A204.1 (cell line): ENCODE measurements at regions not wholly inside any gene's neighbourhood (a gene's known extent, or its start where the extent isn't known, plus 50 kb on each side); places are given as distances from the start of the nearest gene placed in this dataset.

Experiments
- FAIRE-seq: peaks from 2 replicates; lab custom pipeline; 2012; peaks lifted over from hg19 to GRCh38; lab: Jason Lieb, UNC

DNA sequence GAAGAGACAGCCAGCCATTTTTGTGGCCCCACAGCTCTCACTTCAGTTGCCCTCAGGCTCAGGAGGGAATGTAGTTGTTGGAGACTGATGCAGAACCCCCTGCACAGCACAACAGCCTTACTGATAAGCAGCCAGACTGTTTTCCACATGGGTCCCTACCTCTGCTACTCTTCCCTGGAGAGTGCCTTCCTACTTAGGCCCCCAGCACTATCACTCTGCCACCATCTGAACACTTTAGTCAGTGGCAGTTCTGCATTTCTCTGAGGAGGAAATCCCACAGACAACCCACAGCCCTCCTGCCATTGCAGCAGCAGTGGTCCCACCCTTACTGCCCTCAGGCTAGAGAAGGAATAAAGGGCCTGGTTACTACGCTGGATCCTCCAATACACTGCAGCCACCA, 61.8 kb upstream of the PTPRD start:
- no peak for FAIRE-seq

DNA sequence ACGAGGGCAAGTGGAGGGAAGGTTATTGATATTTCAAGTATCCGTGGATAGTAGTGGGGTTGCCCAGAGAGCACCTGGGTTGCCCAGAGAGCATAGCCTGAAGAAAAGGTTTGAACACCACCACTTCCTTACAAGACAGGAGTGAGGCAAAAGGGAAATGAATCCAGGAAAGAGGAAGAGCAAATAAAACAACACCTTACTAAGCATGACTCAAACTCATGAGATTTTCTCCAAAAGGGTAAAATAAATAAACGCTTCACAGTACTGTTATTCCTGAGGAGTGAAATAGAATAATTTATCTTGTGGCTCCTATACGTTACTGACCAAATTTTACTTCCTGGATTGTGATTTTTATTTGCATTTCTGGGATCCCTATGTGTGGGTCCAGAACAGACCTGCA, 65.2 kb upstream of the PTPRD start:
- no peak for FAIRE-seq

DNA sequence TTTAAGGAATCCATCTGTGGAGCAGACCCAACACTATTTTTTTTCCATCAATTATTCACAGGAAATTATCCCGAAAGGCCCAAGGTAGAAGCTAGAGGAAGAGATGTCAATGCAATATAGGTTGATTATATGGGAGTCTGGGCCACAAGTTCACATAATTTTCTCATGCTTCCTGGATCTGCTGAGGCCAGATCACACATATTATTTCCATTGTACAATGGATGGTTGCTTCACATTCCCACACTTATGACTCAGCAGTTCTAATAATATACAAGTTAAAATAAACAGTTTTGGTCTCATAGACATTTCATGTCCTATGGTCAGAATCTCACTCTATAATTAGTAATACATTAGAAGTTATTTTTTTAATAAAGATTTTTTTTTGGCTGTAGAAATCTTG, 66.0 kb upstream of the PTPRD start:
- no peak for FAIRE-seq

DNA sequence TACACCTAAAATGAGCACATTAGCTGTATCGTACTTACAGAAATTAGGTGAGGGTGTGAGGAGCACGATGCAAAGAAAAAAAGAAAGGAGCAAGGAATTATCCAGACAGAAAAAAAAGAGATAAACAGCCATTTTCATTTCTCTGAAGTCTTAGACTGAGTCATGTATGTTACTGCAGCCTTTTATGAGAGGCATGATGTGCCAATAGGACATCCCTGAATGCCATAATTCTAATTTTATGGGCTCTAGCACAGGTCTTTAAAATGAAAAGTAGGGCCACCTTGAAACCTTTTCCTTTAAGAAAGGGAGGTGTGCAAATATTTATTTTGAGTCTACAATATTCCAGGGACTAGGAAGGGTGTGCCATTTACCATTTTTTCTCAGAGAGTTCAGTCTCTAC, 74.1 kb upstream of the PTPRD start:
- FAIRE-seq = no peak

DNA sequence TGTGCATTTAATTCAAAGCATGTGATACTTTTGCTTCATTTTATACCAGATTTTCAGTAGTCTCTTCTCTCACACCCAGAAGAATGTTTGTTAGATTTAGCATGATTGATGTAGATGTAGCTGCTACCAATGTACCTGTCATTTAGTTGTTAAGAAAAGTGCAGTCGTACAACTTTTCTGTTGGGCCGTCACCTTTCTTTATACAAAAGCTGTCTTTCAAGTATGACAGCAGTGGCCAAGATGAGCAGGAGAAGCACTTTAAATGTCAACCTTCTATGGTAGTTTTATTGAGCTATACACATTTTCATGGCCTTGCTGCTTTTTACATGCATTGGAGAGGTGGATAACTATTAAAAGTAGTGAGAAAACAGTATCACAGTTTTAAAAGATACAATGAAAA, 77.7 kb upstream of the PTPRD start:
- no peak for FAIRE-seq

DNA sequence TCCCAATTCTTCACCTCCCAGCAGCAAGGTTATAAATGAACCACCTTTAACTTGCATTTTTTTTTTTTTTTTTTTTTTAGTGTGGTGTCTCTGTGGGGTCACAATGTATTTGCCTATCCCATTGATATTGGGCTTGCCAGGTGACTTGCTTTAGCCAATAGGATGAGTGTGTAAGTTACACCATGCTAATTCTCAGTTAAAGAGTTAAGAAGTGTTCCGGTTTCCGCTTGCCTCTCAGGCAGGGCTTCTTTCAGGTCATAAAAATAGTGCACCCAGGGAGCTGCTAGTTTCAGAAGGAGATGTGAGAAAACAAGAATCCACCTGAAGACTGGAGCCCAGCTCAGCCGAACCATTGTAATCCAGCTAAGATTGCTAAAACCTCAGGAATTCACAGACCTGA, 84.2 kb upstream of the PTPRD start:
- no peak for FAIRE-seq

DNA sequence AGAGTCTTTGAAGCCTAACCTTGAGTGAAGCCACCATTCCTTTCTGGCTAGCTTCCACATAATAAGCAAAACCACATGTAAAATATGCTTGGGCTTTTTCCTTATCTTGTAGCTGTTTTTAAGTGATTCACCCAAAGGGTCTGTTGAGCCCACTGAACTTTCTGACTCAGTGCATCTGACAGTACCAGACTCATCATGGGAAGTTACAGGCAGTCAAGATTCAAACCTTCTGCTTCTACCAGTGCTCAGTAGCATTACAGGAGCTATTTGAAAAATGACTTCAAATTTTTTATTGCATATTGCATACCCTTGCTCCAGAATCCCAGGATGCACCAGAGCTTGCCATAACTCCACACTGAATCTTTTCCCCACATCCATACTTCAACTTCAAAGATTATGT, 87.5 kb upstream of the PTPRD start:
- no peak for FAIRE-seq

DNA sequence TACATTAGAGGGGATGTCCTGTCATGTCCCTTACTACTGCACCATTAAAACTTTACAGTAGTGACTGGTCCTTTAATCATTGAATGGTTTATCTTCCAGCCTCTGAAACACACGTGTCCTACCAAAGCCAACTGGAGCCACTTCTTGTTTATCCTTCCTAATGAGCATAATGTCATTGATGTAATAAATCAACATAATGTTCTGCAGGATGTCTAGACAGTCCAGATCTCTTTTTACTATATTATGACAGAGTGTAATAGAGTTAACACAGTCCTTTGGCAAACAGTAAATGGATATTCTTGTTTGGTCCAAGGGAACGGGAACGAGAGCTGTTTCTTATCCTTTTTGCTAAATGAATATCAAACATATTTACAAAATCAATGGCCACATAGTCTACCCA, 88.1 kb upstream of the PTPRD start:
- FAIRE-seq = no peak

DNA sequence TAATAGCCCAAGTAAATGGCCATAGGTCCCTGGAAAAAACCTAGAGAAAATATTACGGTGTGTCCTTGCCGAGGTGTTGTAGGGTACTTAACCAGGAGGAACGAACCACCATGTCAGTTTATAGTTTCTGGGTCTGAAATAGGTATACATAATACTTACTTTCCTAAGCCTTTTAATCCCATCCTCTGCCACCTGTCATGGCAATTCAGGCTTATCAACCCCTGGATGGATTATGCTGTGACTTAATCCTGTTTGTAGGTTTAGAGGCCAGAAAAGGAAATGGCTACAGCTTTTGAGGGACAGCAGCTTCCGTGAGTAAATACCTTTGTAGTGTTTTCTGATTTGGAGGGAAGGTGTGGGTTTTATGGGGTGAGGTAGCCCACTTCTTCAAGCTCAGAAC, 89.1 kb upstream of the PTPRD start:
- no peak for FAIRE-seq

DNA sequence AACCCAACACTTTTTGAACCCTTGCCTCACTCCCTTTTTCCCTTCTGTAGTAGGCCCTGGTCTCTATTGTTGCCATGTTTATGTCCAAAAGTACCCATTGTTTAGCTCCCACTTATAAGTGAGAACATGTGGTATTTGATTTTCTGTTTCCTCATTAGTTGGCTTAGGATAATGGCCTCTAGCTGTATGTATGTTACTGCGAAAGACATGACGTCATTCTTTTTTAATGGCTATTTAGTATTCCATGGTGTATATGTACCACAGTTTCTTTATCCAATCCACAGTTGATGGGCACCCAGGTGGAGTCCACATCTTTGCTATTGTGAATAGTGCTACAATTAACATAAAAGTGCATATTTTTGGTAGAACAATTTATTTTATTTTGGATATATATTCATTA, 90.3 kb upstream of the PTPRD start:
- FAIRE-seq = no peak

DNA sequence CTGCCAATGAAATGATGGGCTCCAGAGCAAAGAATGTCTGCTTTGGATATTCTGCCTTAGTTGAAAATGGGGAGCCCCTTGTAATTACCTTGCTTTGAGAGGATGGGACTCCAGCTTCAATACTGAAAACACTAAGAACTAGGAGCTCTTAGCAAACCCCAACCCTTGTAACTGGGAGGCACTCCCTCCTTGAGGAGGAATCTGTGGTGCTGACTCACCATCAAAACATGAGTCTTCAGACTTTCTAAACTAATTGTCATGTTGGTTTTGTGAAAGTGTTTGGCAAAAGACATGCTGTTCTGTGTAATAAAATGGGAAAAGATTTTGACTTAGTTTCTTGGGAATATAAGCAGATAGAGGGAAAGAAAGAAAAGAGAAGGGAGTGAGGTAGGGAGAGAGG, 91.9 kb upstream of the PTPRD start:
- FAIRE-seq = no peak

DNA sequence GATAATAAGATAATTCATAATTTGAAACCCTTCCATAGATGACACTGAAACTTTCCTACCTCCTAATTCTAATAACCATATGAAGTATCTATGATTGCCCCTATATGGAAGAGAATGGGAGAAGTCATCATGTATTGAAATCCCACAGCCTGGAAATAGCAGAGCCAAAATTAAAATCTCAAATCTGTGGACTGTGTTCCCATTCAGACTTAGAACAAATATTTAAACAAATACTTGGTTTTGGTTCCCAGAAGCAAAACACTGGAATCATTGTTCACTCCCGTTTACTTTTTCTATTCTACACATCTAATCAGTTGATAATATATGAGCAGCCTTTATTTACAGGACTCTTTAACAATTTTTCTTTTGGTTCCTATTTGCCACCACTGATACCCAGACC, 92.6 kb upstream of the PTPRD start:
- no peak for FAIRE-seq

DNA sequence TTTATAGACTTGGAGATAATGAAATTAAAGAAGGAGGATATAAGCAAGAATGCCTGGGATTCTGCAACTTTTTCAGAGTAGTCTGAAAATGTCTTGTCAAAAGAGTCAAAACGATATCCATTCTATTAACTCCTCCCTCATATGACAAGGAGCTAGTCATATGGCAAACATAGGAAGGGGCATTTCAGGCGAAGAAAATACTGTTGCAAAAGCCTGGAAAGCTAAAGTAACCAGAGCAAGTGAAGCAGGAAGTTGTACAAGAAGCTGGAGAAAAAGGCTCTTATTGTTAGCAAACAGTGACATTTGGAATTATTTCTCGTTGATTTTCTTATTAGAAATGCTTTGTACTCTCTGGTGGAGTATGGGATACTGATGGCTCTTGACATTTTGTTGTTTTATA, 94.0 kb upstream of the PTPRD start:
- no peak for FAIRE-seq

DNA sequence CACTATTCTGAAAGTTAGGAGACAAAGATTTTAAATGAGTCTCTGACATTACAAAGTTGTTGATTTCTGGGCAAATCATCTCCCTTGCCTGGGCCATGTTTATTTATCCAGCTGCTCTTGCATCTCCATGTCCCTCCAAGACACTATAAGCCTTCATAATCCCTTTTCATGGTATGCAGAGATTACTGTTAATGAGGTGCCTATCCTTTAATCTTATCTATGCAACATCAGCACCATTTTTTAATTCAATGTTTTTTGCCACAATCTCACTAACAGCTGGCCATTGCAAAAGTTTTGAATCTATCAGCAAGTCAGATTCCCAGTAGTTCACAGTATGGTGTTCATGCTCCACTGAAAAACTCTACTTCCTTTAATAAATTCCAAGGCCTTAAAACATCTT, 108.5 kb upstream of the PTPRD start:
- FAIRE-seq = no peak

DNA sequence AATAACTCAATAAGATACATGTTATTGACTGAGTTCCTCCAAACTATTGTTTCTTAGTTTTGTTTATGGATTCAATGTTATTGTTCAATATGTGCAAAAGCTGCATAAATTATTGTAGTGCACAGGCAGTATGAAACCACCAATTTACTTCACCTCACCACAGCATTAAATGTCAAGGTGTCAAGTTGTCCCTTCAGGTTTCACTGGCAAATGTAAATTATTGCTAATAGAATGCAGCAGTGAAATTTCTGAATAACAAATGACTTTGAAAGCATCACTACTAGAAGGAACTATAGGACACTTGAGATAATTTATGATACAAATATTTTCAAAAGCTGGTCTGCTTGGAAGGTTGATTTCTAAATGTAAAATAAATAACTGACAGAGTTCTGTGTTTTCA, 116.4 kb upstream of the PTPRD start:
- FAIRE-seq = no peak

DNA sequence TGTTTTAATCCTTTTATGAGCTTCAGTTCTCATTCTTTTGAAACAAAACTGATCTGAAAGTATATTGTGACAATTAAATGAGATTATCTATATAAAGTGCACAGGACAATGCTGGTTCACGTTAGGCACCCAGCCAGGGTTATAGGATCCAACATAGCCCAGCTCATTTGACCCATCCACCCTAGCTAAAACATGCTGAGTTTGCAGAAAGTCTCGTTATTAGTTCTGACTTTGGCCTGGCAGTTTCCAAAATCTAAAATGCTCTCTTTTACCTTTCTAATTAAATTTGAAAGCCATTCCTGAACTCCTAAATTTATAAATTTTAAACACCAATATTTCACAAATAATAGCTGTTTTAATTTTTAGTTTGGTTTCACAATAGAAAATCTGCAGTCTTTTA, 131.9 kb upstream of the PTPRD start:
- FAIRE-seq = no peak

DNA sequence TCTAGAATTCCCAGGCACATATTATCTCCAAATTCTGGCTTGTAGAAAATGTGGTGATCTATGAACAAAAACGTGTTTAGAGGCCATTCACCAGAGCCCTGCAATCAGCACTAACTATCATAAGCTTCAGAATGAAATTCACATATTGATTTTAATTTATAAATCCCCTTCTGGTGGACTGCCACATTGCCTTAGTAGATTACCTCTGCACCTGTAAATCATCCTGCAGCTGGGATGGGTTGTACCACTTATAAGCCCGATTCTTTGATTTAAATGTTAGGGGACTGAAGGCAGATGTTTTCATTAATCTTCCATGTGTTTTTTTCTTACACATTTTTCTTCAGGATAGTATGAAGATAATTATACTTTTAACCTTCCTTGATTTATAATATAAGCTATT, 140.7 kb upstream of the PTPRD start:
- FAIRE-seq = no peak

DNA sequence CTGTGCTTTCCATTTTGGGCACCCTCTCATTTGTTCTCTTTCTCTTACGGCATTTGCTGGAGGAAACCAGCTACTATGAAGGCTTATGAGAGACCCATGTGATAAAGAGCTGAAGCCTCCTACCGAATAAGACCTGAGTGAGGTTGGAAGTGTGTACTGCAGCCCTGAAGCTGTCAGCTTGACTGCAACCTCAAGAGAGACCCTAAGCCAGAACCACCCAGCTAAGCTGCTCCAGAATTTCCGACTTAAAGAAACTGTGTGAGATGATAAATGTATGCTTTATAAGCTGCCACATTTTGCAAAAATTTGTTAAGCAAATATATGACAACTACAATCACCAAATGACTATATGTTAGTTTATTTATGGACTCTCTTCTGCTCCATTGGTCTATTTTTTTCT, 151.7 kb upstream of the PTPRD start:
- no peak for FAIRE-seq

DNA sequence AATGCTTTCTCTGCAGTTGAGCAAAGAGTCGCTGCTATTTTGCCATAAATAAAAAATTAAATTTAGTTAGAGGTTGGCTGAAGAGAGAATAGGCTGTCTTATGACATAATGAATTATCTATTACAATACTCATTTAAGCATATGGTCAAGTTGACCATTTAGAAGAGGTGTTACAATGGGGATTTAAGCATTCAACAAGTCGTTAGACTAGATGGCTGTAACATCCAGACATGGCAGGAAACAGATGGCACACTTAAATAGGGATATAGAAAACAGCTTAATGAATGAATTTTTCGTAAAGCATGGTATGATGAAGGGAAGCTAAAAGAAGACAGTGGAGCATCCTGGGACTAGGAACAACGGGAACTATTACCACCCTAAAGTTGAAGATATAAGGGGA, 160.3 kb upstream of the PTPRD start:
- no peak for FAIRE-seq

DNA sequence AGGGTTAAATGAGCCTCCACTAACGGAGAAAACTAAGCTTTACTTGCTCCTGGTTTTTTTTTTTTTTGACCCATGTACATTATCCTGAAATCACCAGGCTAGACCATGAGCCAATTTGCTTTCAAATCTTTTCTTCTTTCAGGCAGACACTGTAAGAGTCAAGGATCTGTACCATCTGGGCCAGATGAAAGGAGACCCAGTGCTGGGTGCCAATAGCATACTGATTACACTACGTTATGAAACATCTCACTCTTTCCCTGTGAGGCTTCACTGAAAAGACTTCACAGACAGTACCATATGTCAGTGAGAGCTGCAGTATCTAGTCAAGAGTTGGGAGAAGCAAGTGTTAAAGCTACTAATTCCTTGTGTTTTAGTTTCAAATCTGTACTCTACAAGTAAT, 161.2 kb upstream of the PTPRD start:
- no peak for FAIRE-seq

DNA sequence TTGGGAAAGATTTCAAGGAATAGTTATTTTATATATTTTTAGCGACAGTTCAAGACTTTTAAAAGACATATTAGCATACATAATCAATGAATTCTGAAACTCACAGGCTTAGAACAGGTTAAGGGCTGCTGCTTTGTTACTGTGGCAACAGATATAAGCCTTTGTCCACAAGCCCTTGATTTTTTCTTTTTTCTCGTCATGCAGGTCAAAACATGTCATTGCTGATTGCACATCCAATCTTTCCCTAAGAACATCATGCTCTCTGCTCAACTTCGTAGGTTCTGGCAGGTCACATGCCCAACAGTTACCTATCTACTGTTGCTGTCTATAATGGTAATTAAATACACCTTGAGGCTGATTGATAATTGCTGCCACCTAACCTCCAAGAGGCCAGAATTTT, 172.5 kb upstream of the PTPRD start:
- FAIRE-seq = no peak

DNA sequence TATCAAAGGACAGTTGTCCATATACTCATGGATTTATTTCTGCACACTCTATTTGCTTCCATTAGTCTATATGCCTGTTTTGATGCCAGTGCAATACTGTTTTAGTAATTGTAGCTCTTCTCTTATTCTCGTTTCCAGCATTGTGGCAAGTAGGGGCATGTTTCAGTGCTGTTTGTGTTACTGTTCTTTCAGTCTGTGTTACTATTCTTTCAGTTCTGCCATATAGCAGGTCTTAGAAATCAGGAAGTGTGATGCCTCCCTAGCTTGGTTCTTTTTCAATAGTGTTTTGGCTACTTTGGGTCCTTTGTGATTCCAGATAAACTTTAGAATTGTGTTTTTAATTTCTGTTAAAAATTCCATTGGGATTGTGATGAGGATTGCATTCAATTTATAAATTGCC, 180.5 kb upstream of the PTPRD start:
- no peak for FAIRE-seq

DNA sequence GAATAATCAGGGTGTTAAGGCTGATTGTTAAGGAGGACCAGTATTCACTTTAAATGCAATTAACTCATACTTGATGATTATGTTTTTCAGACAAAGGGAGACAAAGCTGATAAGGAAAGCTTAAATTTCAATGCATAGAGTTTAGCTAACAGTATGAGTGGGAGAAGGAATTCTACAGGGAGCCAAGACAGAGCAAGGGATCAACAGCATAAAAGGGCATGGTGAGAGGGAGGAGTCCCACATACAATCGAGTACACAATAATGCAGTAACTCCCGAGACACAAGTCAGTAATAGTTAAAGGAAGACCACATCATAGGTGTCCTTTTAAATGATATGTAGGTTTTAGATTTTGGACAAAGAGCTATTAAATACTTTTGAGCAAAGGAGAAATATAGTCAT, 191.7 kb upstream of the PTPRD start:
- no peak for FAIRE-seq

DNA sequence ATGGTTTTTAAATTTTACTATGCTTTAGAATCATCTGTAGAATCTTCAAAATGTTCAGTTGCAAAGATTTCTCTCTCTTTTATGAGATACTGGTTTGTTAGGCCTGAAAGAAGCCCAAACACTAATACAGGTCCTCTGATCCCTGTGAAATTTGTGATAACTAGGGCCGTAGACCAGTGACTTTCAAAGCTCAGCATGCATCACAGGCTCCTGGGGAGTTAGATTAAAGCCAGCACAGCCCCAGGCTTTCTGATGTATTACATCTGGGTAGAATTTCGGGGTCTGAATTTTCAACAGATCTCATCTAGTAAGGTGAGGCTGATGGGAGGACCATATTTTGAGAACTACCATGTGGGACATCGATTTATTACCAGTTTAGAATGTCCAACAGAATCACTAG, 194.1 kb upstream of the PTPRD start:
- no peak for FAIRE-seq

DNA sequence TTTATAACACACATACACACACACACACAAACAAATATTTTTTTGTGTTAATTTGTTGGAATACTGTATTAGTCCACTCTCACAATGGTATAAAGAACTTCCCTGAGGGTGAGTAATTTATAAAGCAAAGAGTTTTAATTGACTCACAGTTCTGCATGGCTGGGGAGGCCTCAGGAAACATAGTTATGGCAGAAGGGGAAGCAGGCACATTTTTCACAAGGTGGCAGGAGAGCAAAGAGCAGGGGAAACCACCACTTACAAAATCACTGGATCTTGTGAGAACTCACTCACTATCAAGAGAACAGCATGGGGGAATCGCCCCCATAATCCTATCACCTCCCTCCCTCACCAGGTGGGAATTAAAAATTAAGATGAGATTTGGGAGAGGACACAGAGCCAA, 205.4 kb upstream of the PTPRD start:
- no peak for FAIRE-seq
